ENCODE measurements at regions not wholly inside any gene's neighbourhood (a gene's known extent, or its start where the extent isn't known, plus 50 kb on each side); places are given as distances from the start of the nearest gene placed in this dataset.
"Not testable (repeated sequence)": the region's sequence is repeated elsewhere in the genome, so short reads cannot be mapped to it uniquely, and the experiment has no call there.

GRCh38 chr7:115642194-115642593, 388.4 kb downstream of the TFEC start:
- H3K27ac Mint-ChIP-seq = no peak overlapping the region
- H3K4me1 Mint-ChIP-seq (ENCODE audit: low read depth) = no peaks in the 10 kb centered on the region
- ATAC-seq (replicated peaks in 1 of 2) (no peak), DNase-seq (no peak)
- H3K4me3 Mint-ChIP-seq = no peak overlapping the region
- peaks cover 0 to 7% of the 10 kb centered on the region in 2 donors for H3K9me3 Mint-ChIP-seq
- no peaks in the 10 kb centered on the region for H3K36me3 Mint-ChIP-seq (ENCODE audit: insufficient read depth in 2 of 2)
- H3K27me3 Mint-ChIP-seq (ENCODE audit: low read depth) = no peaks in the 10 kb centered on the region

GRCh38 chr7:115638853-115639252, 391.7 kb downstream of the TFEC start:
- ATAC-seq (replicated peaks in 1 of 2) (no peak), DNase-seq (no peak)
- Mint-ChIP-seq H3K27ac (no peak overlapping the region), H3K27me3 (ENCODE audit: low read depth) (no peaks in the 10 kb centered on the region), H3K9me3 (peaks cover 0 to 7% of the 10 kb centered on the region in 2 donors), H3K4me1 (ENCODE audit: low read depth) (no peaks in the 10 kb centered on the region), H3K36me3 (ENCODE audit: insufficient read depth in 2 of 2) (no peaks in the 10 kb centered on the region), H3K4me3 (no peak overlapping the region)

- no peaks in the 10 kb centered on the region for H3K36me3 Mint-ChIP-seq (ENCODE audit: insufficient read depth in 2 of 2)
- no peaks in the 10 kb centered on the region for H3K4me1 Mint-ChIP-seq (ENCODE audit: low read depth)
- no peak overlapping the region for H3K27ac Mint-ChIP-seq
- no peak for DNase-seq
- no peak overlapping the region for H3K4me3 Mint-ChIP-seq
- H3K27me3 Mint-ChIP-seq (ENCODE audit: low read depth) = no peaks in the 10 kb centered on the region
- no peak for ATAC-seq (replicated peaks in 1 of 2)
- peaks cover 0 to 5% of the 10 kb centered on the region in 2 donors for H3K9me3 Mint-ChIP-seq
These were observed 393.4 kb downstream of the TFEC start for GRCh38 chr7:115637128-115637527.

GRCh38 chr7:115635876-115636275, 394.7 kb downstream of the TFEC start:
- H3K4me3 Mint-ChIP-seq = no peak overlapping the region
- ATAC-seq (replicated peaks in 1 of 2) = no peak
- DNase-seq = no peak
- H3K4me1 Mint-ChIP-seq (ENCODE audit: low read depth) = no peaks in the 10 kb centered on the region
- no peaks in the 10 kb centered on the region for H3K27me3 Mint-ChIP-seq (ENCODE audit: low read depth)
- no peaks in the 10 kb centered on the region for H3K36me3 Mint-ChIP-seq (ENCODE audit: insufficient read depth in 2 of 2)
- peaks cover 0 to 2% of the 10 kb centered on the region in 2 donors for H3K9me3 Mint-ChIP-seq
- H3K27ac Mint-ChIP-seq = no peak overlapping the region

- Mint-ChIP-seq H3K36me3 (ENCODE audit: insufficient read depth in 2 of 2) (no peaks in the 10 kb centered on the region), H3K27me3 (ENCODE audit: low read depth) (no peaks in the 10 kb centered on the region), H3K4me1 (ENCODE audit: low read depth) (no peaks in the 10 kb centered on the region), H3K27ac (no peak overlapping the region), H3K4me3 (no peak overlapping the region), H3K9me3 (peaks cover 0 to 2% of the 10 kb centered on the region in 2 donors)
- DNase-seq = no peak
- no peak for ATAC-seq (replicated peaks in 1 of 2)
These were observed 395.2 kb downstream of the TFEC start for GRCh38 chr7:115635376-115635775.

GRCh38 chr7:115634633-115635032, 395.9 kb downstream of the TFEC start:
- Mint-ChIP-seq H3K27me3 (ENCODE audit: low read depth) (no peaks in the 10 kb centered on the region), H3K4me3 (no peak overlapping the region), H3K4me1 (ENCODE audit: low read depth) (no peaks in the 10 kb centered on the region), H3K27ac (no peak overlapping the region), H3K9me3 (no peaks in the 10 kb centered on the region), H3K36me3 (ENCODE audit: insufficient read depth in 2 of 2) (no peaks in the 10 kb centered on the region)
- ATAC-seq (replicated peaks in 1 of 2) (no peak), DNase-seq (no peak)

GRCh38 chr7:115632636-115633035, 397.9 kb downstream of the TFEC start:
- ATAC-seq (replicated peaks in 1 of 2) = no peak

GRCh38 chr7:115631782-115632181, 398.8 kb downstream of the TFEC start:
- Mint-ChIP-seq H3K27ac (no peak overlapping the region), H3K36me3 (ENCODE audit: insufficient read depth in 2 of 2) (no peaks in the 10 kb centered on the region), H3K9me3 (no peaks in the 10 kb centered on the region), H3K4me1 (ENCODE audit: low read depth) (no peaks in the 10 kb centered on the region), H3K4me3 (no peak overlapping the region), H3K27me3 (ENCODE audit: low read depth) (no peaks in the 10 kb centered on the region)
- DNase-seq (no peak), ATAC-seq (replicated peaks in 1 of 2) (no peak)

More at GRCh38 chr7:115632636-115633035, 397.9 kb downstream of the TFEC start:
- Mint-ChIP-seq H3K27ac (no peak overlapping the region), H3K4me3 (no peak overlapping the region), H3K4me1 (ENCODE audit: low read depth) (no peaks in the 10 kb centered on the region), H3K27me3 (ENCODE audit: low read depth) (no peaks in the 10 kb centered on the region), H3K36me3 (ENCODE audit: insufficient read depth in 2 of 2) (no peaks in the 10 kb centered on the region), H3K9me3 (no peaks in the 10 kb centered on the region)
- no peak for DNase-seq

GRCh38 chr7:115630049-115630448, 400.5 kb downstream of the TFEC start:
- DNase-seq (no peak), ATAC-seq (replicated peaks in 1 of 2) (no peak)
- H3K27me3 Mint-ChIP-seq (ENCODE audit: low read depth) = no peaks in the 10 kb centered on the region
- H3K36me3 Mint-ChIP-seq (ENCODE audit: insufficient read depth in 2 of 2) = no peaks in the 10 kb centered on the region
- H3K27ac Mint-ChIP-seq = no peak overlapping the region
- no peaks in the 10 kb centered on the region for H3K4me1 Mint-ChIP-seq (ENCODE audit: low read depth)
- no peak overlapping the region for H3K4me3 Mint-ChIP-seq
- H3K9me3 Mint-ChIP-seq = no peaks in the 10 kb centered on the region

GRCh38 chr7:115618676-115619075, 411.9 kb downstream of the TFEC start:
- no peak for DNase-seq
- ATAC-seq (replicated peaks in 1 of 2) = no peak
- Mint-ChIP-seq H3K27me3 (ENCODE audit: low read depth) (no peaks in the 10 kb centered on the region), H3K36me3 (ENCODE audit: insufficient read depth in 2 of 2) (no peaks in the 10 kb centered on the region), H3K4me3 (no peak overlapping the region), H3K27ac (no peak overlapping the region), H3K9me3 (peaks cover 0 to 3% of the 10 kb centered on the region in 2 donors), H3K4me1 (ENCODE audit: low read depth) (no peaks in the 10 kb centered on the region)

GRCh38 chr7:115613836-115614235, 416.7 kb downstream of the TFEC start:
- DNase-seq = no peak
- no peaks in the 10 kb centered on the region for H3K4me1 Mint-ChIP-seq (ENCODE audit: low read depth)
- no peak for ATAC-seq (replicated peaks in 1 of 2)
- H3K4me3 Mint-ChIP-seq = no peak overlapping the region
- no peaks in the 10 kb centered on the region for H3K27me3 Mint-ChIP-seq (ENCODE audit: low read depth)
- H3K9me3 Mint-ChIP-seq = peaks cover 0 to 3% of the 10 kb centered on the region in 2 donors
- H3K36me3 Mint-ChIP-seq (ENCODE audit: insufficient read depth in 2 of 2) = no peaks in the 10 kb centered on the region
- no peak overlapping the region for H3K27ac Mint-ChIP-seq

GRCh38 chr7:115603416-115603815, 427.1 kb downstream of the TFEC start:
- Mint-ChIP-seq H3K27ac (no peak overlapping the region), H3K36me3 (ENCODE audit: insufficient read depth in 2 of 2) (no peaks in the 10 kb centered on the region), H3K27me3 (ENCODE audit: low read depth) (no peaks in the 10 kb centered on the region), H3K4me3 (no peak overlapping the region), H3K4me1 (ENCODE audit: low read depth) (no peaks in the 10 kb centered on the region), H3K9me3 (no peaks in the 10 kb centered on the region)
- DNase-seq = no peak
- ATAC-seq (replicated peaks in 1 of 2) = no peak

GRCh38 chr7:115600207-115600606, 430.4 kb downstream of the TFEC start:
- no peaks in the 10 kb centered on the region for H3K27me3 Mint-ChIP-seq (ENCODE audit: low read depth)
- no peaks in the 10 kb centered on the region for H3K36me3 Mint-ChIP-seq (ENCODE audit: insufficient read depth in 2 of 2)
- peaks cover 2 to 10% of the 10 kb centered on the region in 2 donors for H3K9me3 Mint-ChIP-seq
- H3K27ac Mint-ChIP-seq = no peak overlapping the region
- ATAC-seq (replicated peaks in 1 of 2) = no peak
- no peak for DNase-seq
- no peaks in the 10 kb centered on the region for H3K4me1 Mint-ChIP-seq (ENCODE audit: low read depth)
- no peak overlapping the region for H3K4me3 Mint-ChIP-seq

- not testable (repeated sequence) for H3K27ac Mint-ChIP-seq; DNase-seq; ATAC-seq (replicated peaks in 1 of 2); H3K4me3 Mint-ChIP-seq; H3K4me1 Mint-ChIP-seq (ENCODE audit: low read depth); H3K36me3 Mint-ChIP-seq (ENCODE audit: insufficient read depth in 2 of 2); H3K27me3 Mint-ChIP-seq (ENCODE audit: low read depth)
- H3K9me3 Mint-ChIP-seq = peaks cover 5 to 10% of the 10 kb centered on the region in 2 donors
These were observed 431.4 kb downstream of the TFEC start for GRCh38 chr7:115599184-115599583.
